ENCODE measurements at regions not wholly inside any gene's neighbourhood (a gene's known extent, or its start where the extent isn't known, plus 50 kb on each side); places are given as distances from the start of the nearest gene placed in this dataset.

DNA sequence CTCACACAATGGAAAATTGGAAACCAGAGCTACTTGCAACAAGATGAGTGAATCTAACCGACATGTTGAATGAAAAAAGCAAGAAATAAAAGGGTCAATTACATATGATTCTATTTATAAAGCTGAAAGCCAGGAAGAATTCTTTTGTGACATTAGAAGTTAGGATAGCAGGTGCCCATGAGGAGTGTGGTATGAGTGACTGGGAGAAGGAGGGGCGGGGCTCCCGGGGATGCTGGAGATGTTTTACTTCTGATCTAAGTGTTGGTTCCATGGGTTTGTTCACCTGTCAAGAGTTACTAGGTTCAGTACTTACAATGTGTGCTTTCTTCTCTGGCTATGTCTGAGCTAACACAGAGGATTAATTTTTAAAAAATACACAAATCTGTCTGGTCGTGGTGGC lies 60.8 kb downstream of the NSMCE3 start:
- H3K79me2 ChIP-seq (ENCODE audit: insufficient read depth), result no peaks in the 10 kb centered on the region
- no peaks in the 10 kb centered on the region for H3K4me1 ChIP-seq (ENCODE audit: insufficient read depth)
- WGBS, 2 experiments (ENCODE audit: low coverage in 1 of 2, low lambda C conversion rate in 2 of 2, missing lambda C conversion rate in 2 of 2), result 8 to 10% methylated on average over 4 of the region's 4 CpGs
- no peak for DNase-seq
- H3F3A ChIP-seq (ENCODE audit: insufficient read depth), result no peaks in the 10 kb centered on the region
- H3K9ac ChIP-seq, result no peak overlapping the region
- H3K9me3 ChIP-seq (ENCODE audit: low read depth), result no peaks in the 10 kb centered on the region
- H3K4me3 ChIP-seq, result no peak overlapping the region
- no peaks in the 10 kb centered on the region for H3K9me2 ChIP-seq (ENCODE audit: insufficient read depth)
- no peaks in the 10 kb centered on the region for H4K20me1 ChIP-seq (ENCODE audit: insufficient read depth)
- no peak overlapping the region for H2AFZ ChIP-seq
- H3K27me3 ChIP-seq (replicated peaks; ENCODE audit: insufficient read depth), result no peaks in the 10 kb centered on the region
- TF ChIP-seq EZH2 (IDR thresholded peaks at IDR 0.05; ENCODE audit: insufficient read depth, poor library complexity, severe bottlenecking), result no peak
- no peak for TF ChIP-seq EZH2phosphoT487 (IDR thresholded peaks at IDR 0.05; ENCODE audit: insufficient read depth, low read depth)
- in situ Hi-C loops (cut with MboI), result no loop called here
- H3K36me3 ChIP-seq (ENCODE audit: low read depth), result no peaks in the 10 kb centered on the region
- no peak overlapping the region for H3K27ac ChIP-seq
- H3K4me2 ChIP-seq (ENCODE audit: unreplicated experiment), result no peak overlapping the region

- Histone ChIP-seq H3K27me3 (replicated peaks; ENCODE audit: insufficient read depth) (no peaks in the 10 kb centered on the region), H3K4me1 (ENCODE audit: insufficient read depth) (no peaks in the 10 kb centered on the region), H3K9me2 (ENCODE audit: insufficient read depth) (no peaks in the 10 kb centered on the region), H3K79me2 (ENCODE audit: insufficient read depth) (no peaks in the 10 kb centered on the region), H3F3A (ENCODE audit: insufficient read depth) (no peaks in the 10 kb centered on the region), H3K9ac (no peak overlapping the region), H3K27ac (no peak overlapping the region), H3K36me3 (ENCODE audit: low read depth) (no peaks in the 10 kb centered on the region), H3K9me3 (ENCODE audit: low read depth) (no peaks in the 10 kb centered on the region), H4K20me1 (ENCODE audit: insufficient read depth) (no peaks in the 10 kb centered on the region), H3K4me2 (ENCODE audit: unreplicated experiment) (no peak overlapping the region), H3K4me3 (no peak overlapping the region), H2AFZ (no peak overlapping the region)
- 14 to 25% methylated on average over 5 of the region's 5 CpGs for WGBS, 2 experiments (ENCODE audit: low coverage in 1 of 2, low lambda C conversion rate in 2 of 2, missing lambda C conversion rate in 2 of 2)
- TF ChIP-seq EZH2phosphoT487 (IDR thresholded peaks at IDR 0.05; ENCODE audit: insufficient read depth, low read depth), result no peak
- no peak for TF ChIP-seq EZH2 (IDR thresholded peaks at IDR 0.05; ENCODE audit: insufficient read depth, poor library complexity, severe bottlenecking)
- in situ Hi-C loops (cut with MboI), result no loop called here
- no peak for DNase-seq
Measured at GRCh38 chr15:29208352-29208751, 61.3 kb downstream of the NSMCE3 start.

DNA sequence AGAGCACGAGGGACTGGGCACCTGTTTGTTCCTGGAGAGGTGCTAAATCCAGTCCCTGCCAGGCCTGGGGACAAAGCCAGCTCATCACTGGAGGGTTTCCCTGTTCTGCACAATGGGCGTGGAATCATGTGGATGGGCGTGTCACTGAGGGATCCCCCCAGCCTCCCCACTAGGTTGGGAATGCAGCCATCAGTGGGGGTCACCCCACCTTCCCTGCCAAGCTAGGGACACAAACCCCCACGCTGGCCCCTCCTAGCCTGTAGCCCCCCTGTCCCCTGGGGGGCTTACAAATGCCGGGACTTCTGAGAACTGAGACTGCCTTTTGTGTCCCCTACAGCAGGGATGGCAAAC lies 61.9 kb downstream of the NSMCE3 start:
- in situ Hi-C loops (cut with MboI), result no loop called here
- Histone ChIP-seq H2AFZ (no peak overlapping the region), H3K27ac (no peak overlapping the region), H3K36me3 (ENCODE audit: low read depth) (no peaks in the 10 kb centered on the region), H4K20me1 (ENCODE audit: insufficient read depth) (no peaks in the 10 kb centered on the region), H3K9me2 (ENCODE audit: insufficient read depth) (no peaks in the 10 kb centered on the region), H3K4me1 (ENCODE audit: insufficient read depth) (no peaks in the 10 kb centered on the region), H3K27me3 (replicated peaks; ENCODE audit: insufficient read depth) (no peaks in the 10 kb centered on the region), H3K4me3 (no peak overlapping the region), H3K4me2 (ENCODE audit: unreplicated experiment) (no peak overlapping the region), H3F3A (ENCODE audit: insufficient read depth) (no peaks in the 10 kb centered on the region), H3K79me2 (ENCODE audit: insufficient read depth) (no peaks in the 10 kb centered on the region), H3K9me3 (ENCODE audit: low read depth) (no peaks in the 10 kb centered on the region), H3K9ac (no peak overlapping the region)
- no peak for DNase-seq
- no peak for TF ChIP-seq EZH2phosphoT487 (IDR thresholded peaks at IDR 0.05; ENCODE audit: insufficient read depth, low read depth)
- no peak for TF ChIP-seq EZH2 (IDR thresholded peaks at IDR 0.05; ENCODE audit: insufficient read depth, poor library complexity, severe bottlenecking)
- 14 to 15% methylated on average over 4 to 5 of the region's 5 CpGs for WGBS, 2 experiments (ENCODE audit: low coverage in 1 of 2, low lambda C conversion rate in 2 of 2, missing lambda C conversion rate in 2 of 2)

- no peaks in the 10 kb centered on the region for H3K9me3 ChIP-seq (ENCODE audit: low read depth)
- in situ Hi-C loops (cut with MboI), result no loop called here
- H3K9ac ChIP-seq, result no peak overlapping the region
- no peaks in the 10 kb centered on the region for H3K36me3 ChIP-seq (ENCODE audit: low read depth)
- H2AFZ ChIP-seq, result no peak overlapping the region
- 60 to 68% methylated on average over 23 of the region's 23 CpGs for WGBS, 2 experiments (ENCODE audit: low coverage in 1 of 2, low lambda C conversion rate in 2 of 2, missing lambda C conversion rate in 2 of 2)
- H4K20me1 ChIP-seq (ENCODE audit: insufficient read depth), result no peaks in the 10 kb centered on the region
- no peaks in the 10 kb centered on the region for H3K79me2 ChIP-seq (ENCODE audit: insufficient read depth)
- no peaks in the 10 kb centered on the region for H3K9me2 ChIP-seq (ENCODE audit: insufficient read depth)
- H3K4me3 ChIP-seq, result no peak overlapping the region
- no peaks in the 10 kb centered on the region for H3K27me3 ChIP-seq (replicated peaks; ENCODE audit: insufficient read depth)
- no peak for DNase-seq
- no peak overlapping the region for H3K4me2 ChIP-seq (ENCODE audit: unreplicated experiment)
- no peaks in the 10 kb centered on the region for H3F3A ChIP-seq (ENCODE audit: insufficient read depth)
- no peak overlapping the region for H3K27ac ChIP-seq
- no peaks in the 10 kb centered on the region for H3K4me1 ChIP-seq (ENCODE audit: insufficient read depth)
- TF ChIP-seq EZH2 (IDR thresholded peaks at IDR 0.05; ENCODE audit: insufficient read depth, poor library complexity, severe bottlenecking), result no peak
- TF ChIP-seq EZH2phosphoT487 (IDR thresholded peaks at IDR 0.05; ENCODE audit: insufficient read depth, low read depth), result no peak
Measured at GRCh38 chr15:29207027-29207757, 62.4 kb downstream of the NSMCE3 start.
